Left ventricle myocardium inferior (tissue), 1 donor: ENCODE measurements at regions not wholly inside any gene's neighbourhood (a gene's known extent, or its start where the extent isn't known, plus 50 kb on each side); places are given as distances from the start of the nearest gene placed in this dataset.

ENCODE experiments used
- DNase-seq: peaks from one replicate; pipeline ENCODE4 v3.0.0-alpha.2; 2020
- H3K27ac ChIP-seq: fragments of 200-600 bp; replicated peaks from 2 replicates; pipeline ENCODE4 v1.8.0; 2021
- H3K27me3 ChIP-seq: fragments of 200-600 bp; 2 replicates; pipeline ENCODE4 v1.8.0; 2021; ENCODE audit warnings: low read depth
- H3K36me3 ChIP-seq: fragments of 200-600 bp; 2 replicates; pipeline ENCODE4 v1.8.0; 2021
- H3K4me1 ChIP-seq: fragments of 200-600 bp; 2 replicates; pipeline ENCODE4 v1.8.0; 2021
- H3K4me3 ChIP-seq: fragments of 200-600 bp; 2 replicates; pipeline ENCODE4 v1.8.0; 2021; ENCODE audit warnings: mild to moderate bottlenecking, moderate library complexity
- H3K9me3 ChIP-seq: fragments of 200-600 bp; replicated peaks from 2 replicates; pipeline ENCODE4 v1.8.0; 2021
- intact Hi-C: fragments of 100-400 bp; cut with micrococcal nuclease; formaldehyde crosslinking; loops from one replicate; pipeline ENCODE4 v1.11.0; 2022
- TF ChIP-seq, protein P1 (sequence below): fragments of 200-600 bp; IDR thresholded peaks from 2 replicates; pipeline ENCODE4 v1.8.0; 2021; ENCODE audit warnings: antibody characterized with exemption, mild to moderate bottlenecking, borderline replicate concordance
- donor health status: DM: no; HTN: yes; CAD: no; lungs with severe emphysema.

- intact Hi-C loops = no loop called here
- no peaks in the 10 kb centered on the region for H3K36me3 ChIP-seq
- peaks cover 7% of the 10 kb centered on the region for H3K4me1 ChIP-seq
- H3K9me3 ChIP-seq = no peaks in the 10 kb centered on the region
- H3K27ac ChIP-seq = no peak overlapping the region
- no peak for DNase-seq
- no peaks in the 10 kb centered on the region for H3K27me3 ChIP-seq
- TF ChIP-seq, protein P1, sequence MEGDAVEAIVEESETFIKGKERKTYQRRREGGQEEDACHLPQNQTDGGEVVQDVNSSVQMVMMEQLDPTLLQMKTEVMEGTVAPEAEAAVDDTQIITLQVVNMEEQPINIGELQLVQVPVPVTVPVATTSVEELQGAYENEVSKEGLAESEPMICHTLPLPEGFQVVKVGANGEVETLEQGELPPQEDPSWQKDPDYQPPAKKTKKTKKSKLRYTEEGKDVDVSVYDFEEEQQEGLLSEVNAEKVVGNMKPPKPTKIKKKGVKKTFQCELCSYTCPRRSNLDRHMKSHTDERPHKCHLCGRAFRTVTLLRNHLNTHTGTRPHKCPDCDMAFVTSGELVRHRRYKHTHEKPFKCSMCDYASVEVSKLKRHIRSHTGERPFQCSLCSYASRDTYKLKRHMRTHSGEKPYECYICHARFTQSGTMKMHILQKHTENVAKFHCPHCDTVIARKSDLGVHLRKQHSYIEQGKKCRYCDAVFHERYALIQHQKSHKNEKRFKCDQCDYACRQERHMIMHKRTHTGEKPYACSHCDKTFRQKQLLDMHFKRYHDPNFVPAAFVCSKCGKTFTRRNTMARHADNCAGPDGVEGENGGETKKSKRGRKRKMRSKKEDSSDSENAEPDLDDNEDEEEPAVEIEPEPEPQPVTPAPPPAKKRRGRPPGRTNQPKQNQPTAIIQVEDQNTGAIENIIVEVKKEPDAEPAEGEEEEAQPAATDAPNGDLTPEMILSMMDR = no peak
- H3K4me3 ChIP-seq = no peak overlapping the region
These were observed 62.6 kb upstream of the MTPN start for GRCh38 chr7:136039577-136040345.

DNA sequence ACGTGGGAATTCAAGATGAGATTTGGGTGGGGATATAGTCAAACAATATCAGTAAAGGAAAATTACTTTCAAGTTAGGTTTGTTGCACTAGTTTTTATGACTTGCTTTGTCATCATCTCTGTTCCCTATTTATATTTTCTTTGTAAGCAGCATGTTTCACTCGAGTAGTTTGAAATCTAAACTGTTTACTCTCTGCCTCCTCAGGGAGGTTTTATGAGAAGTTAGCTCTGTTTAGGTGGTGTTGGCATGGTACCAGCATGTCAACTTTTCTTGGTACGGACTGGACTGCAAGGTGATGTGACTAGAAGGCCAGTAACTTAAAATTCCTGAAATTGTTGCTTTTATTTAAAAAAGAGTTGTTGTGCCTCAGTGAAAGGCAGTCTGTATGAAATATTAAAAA lies 59.2 kb upstream of the MTPN start:
- Histone ChIP-seq H3K4me1 (peaks cover 31% of the 10 kb centered on the region), H3K36me3 (no peaks in the 10 kb centered on the region), H3K27ac (peak overlapping the region; percentile 76), H3K9me3 (no peaks in the 10 kb centered on the region), H3K27me3 (no peaks in the 10 kb centered on the region), H3K4me3 (no peak overlapping the region)
- intact Hi-C loops = no loop called here
- TF ChIP-seq, protein P1 = no peak
- no peak for DNase-seq

- H3K27ac ChIP-seq = peak overlapping the region; percentile 86
- no peaks in the 10 kb centered on the region for H3K36me3 ChIP-seq
- H3K9me3 ChIP-seq = no peaks in the 10 kb centered on the region
- H3K4me3 ChIP-seq = no peak overlapping the region
- intact Hi-C loops = no loop called here
- peaks cover 24% of the 10 kb centered on the region for H3K4me1 ChIP-seq
- TF ChIP-seq, protein P1 = no peak
- no peak for DNase-seq
- no peaks in the 10 kb centered on the region for H3K27me3 ChIP-seq
These were observed 57.0 kb upstream of the MTPN start for GRCh38 chr7:136034132-136034531.

- H3K27ac ChIP-seq = peak overlapping the region; percentile 86
- TF ChIP-seq, protein P1 = no peak
- no peak overlapping the region for H3K4me3 ChIP-seq
- no peaks in the 10 kb centered on the region for H3K9me3 ChIP-seq
- H3K36me3 ChIP-seq = no peaks in the 10 kb centered on the region
- H3K4me1 ChIP-seq = peaks cover 24% of the 10 kb centered on the region
- no peaks in the 10 kb centered on the region for H3K27me3 ChIP-seq
- intact Hi-C loops = no loop called here
- peak; percentile 24 for DNase-seq
These were observed 56.4 kb upstream of the MTPN start for GRCh38 chr7:136033413-136034031.

DNA sequence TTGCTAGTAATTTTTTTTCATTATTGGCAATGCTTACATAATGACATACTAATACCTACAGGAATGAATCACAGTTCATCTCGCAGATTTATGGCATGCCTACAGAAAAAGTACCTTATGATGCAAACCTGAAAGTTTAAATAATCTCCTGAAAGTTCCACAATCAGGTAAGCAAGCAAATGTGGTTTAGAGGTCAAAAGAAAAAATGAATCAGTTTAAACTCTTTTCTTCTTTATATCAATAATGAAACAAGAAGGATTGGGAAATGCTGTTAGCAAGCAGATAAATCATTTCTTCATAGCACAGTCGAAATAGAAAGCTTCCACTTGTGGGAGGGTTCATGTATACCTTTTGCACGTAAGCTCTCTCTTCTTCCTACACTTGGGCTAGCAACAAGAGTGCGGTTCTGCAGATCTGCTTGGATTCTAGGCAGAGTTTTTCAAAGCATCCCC lies 53.7 kb upstream of the MTPN start:
- TF ChIP-seq, protein P1 = no peak
- H3K4me3 ChIP-seq = no peak overlapping the region

More for the DNA sequence above, 53.7 kb upstream of the MTPN start:
- no peaks in the 10 kb centered on the region for H3K9me3 ChIP-seq
- H3K27ac ChIP-seq = no peak overlapping the region
- H3K27me3 ChIP-seq = no peaks in the 10 kb centered on the region
- peaks cover 24% of the 10 kb centered on the region for H3K4me1 ChIP-seq
- H3K36me3 ChIP-seq = no peaks in the 10 kb centered on the region
- intact Hi-C loops = no loop called here
- no peak for DNase-seq
